AG04450 (cell line): ENCODE measurements at regions not wholly inside any gene's neighbourhood (a gene's known extent, or its start where the extent isn't known, plus 50 kb on each side); places are given as distances from the start of the nearest gene placed in this dataset.

Source experiments
- CTCF ChIA-PET: fragments of 300-600, 350-600 bp; formaldehyde crosslinking; extraction: SDS; loops from one replicate; lab custom pipeline; 2022; ENCODE audit warnings: antibody characterized with exemption, inconsistent platforms; lab: Charles Lee
- POLR2A ChIA-PET: fragments of 350-600 bp; formaldehyde crosslinking; extraction: SDS; loops from one replicate; lab custom pipeline; 2021; ENCODE audit warnings: antibody characterized with exemption, inconsistent platforms; lab: Yijun Ruan, JAX
- DNase-seq: peaks from one replicate; pipeline ENCODE4 v3.0.0-alpha.2; 2011; ENCODE audit warnings: low read depth, low spot score
- H3K27ac ChIP-seq: one replicate; pipeline ENCODE4 v1.5.1; 2012; ENCODE audit warnings: low read depth, low read length, control low read depth
- H3K27me3 ChIP-seq: one replicate; pipeline ENCODE4 v1.6.0; 2012; ENCODE audit warnings: low read length; ENCODE audit not compliant: control insufficient read depth, insufficient read depth
- H3K4me3 ChIP-seq: 2 replicates; pipeline ENCODE4 v1.5.1; 2011; ENCODE audit warnings: mild to moderate bottlenecking, low read depth, low read length, control low read depth
- H3K9me3 ChIP-seq: 2 replicates; pipeline ENCODE4 v1.5.1; 2012; ENCODE audit warnings: low read length; ENCODE audit not compliant: control insufficient read depth, insufficient read depth
- TF ChIP-seq, protein P1 (sequence below): IDR thresholded peaks from 2 replicates; pipeline ENCODE4 v1.5.1; 2011; ENCODE audit warnings: low read depth, low read length, control low read depth, inconsistent platforms

DNA sequence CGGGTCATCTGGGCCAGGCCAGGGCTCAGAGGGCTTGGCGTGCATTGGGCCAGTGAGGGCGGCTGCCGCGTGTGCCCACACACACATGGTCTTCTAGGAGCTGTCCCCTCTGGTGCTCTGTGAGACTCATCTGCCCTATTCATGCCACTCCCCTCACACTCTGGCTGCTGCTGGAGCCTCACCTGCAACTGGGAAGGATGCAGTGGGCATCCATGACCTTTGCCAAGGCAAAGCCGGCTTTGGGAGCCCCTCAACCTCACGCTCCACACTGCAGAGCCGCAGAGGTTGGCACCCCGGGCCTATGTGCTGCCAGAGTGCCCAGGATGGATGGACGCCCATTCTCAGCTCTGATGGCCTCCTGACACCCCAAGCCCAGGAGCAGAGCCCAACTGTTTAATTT is 330.2 kb upstream of the SALL3 start:
- Histone ChIP-seq H3K9me3 (peaks cover 90% of the 10 kb centered on the region), H3K27me3 (no peaks in the 10 kb centered on the region), H3K27ac (no peak overlapping the region), H3K4me3 (no peak overlapping the region)
- DNase-seq = no peak
- TF ChIP-seq, protein P1, sequence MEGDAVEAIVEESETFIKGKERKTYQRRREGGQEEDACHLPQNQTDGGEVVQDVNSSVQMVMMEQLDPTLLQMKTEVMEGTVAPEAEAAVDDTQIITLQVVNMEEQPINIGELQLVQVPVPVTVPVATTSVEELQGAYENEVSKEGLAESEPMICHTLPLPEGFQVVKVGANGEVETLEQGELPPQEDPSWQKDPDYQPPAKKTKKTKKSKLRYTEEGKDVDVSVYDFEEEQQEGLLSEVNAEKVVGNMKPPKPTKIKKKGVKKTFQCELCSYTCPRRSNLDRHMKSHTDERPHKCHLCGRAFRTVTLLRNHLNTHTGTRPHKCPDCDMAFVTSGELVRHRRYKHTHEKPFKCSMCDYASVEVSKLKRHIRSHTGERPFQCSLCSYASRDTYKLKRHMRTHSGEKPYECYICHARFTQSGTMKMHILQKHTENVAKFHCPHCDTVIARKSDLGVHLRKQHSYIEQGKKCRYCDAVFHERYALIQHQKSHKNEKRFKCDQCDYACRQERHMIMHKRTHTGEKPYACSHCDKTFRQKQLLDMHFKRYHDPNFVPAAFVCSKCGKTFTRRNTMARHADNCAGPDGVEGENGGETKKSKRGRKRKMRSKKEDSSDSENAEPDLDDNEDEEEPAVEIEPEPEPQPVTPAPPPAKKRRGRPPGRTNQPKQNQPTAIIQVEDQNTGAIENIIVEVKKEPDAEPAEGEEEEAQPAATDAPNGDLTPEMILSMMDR = no peak
- CTCF ChIA-PET = no interaction called here
- POLR2A ChIA-PET = no interaction called here

DNA sequence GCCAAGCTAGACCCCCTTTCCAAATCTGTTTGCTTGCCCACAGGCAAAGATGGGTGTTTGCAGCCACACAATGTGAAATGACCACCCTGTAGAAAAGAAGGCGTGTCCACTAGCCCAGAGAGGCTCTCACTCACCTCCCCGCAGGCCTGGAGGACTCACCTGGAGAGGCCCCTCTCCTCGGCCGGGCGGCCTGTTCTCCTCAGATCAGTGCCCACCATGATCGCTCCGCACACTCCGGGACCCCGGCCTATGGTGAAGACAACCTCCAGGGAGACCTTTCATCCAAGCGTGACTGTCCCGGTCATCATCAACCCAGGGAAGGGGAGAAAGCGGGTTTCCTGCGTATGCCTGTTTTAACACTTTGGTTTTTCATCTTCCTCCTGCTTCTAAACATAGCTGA is 328.7 kb upstream of the SALL3 start:
- peaks cover 93% of the 10 kb centered on the region for H3K9me3 ChIP-seq
- DNase-seq = no peak
- no peak overlapping the region for H3K4me3 ChIP-seq
- CTCF ChIA-PET = no interaction called here
- TF ChIP-seq, protein P1 = no peak
- no peak overlapping the region for H3K27ac ChIP-seq
- POLR2A ChIA-PET = no interaction called here
- H3K27me3 ChIP-seq = no peaks in the 10 kb centered on the region

DNA sequence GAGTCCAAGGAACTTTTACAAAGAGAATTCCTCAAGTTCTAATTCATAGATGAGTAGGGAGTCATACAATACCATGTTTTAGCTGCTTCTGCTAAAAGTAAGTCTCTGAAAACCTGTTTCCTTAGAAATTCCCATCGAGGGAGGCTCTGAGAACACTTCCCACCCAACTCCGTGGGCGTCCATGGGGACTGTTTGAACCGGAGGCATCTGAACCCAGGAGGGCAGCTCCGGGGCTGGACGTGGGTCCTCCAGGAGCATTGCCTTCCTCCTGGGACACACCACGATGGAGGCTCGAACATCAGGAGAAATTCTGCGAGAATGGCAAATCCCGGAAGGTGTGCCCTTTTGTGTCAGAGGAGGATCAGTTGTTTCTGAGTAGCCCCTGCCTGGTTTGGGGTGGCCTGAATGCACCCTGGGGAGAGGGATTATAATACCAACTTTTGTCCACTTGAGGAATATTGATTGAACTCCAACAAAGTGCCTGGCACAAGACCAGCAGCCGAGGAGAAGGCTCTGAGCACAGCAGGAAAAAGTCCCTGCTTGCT is 327.5 kb upstream of the SALL3 start:
- Histone ChIP-seq H3K27me3 (no peaks in the 10 kb centered on the region), H3K4me3 (no peak overlapping the region), H3K9me3 (peaks cover 91% of the 10 kb centered on the region), H3K27ac (no peak overlapping the region)
- DNase-seq = no peak
- POLR2A ChIA-PET = no interaction called here
- CTCF ChIA-PET = no interaction called here
- TF ChIP-seq, protein P1 = no peak

DNA sequence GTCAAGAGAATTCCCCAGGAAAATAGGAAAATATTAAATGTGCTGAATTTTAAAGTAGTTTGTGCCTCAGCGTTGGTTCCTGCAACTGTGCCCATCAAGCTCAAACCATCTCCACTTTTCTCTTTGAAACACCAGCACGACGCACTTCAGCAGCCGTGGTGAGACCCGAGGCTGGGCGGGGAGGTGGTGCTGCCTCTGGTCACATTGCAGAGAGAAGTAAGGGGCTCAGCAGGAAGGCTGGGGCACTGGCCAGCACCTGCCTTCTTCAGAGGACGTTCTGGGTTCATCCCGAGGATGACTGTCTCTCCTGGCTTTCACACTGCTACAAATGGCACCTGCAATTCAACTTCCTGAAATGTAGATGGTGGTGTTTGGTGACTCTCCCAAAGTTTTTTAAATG is 323.7 kb upstream of the SALL3 start:
- TF ChIP-seq, protein P1 = no peak
- ChIA-PET POLR2A (no interaction called here), CTCF (no interaction called here)
- Histone ChIP-seq H3K27ac (no peak overlapping the region), H3K27me3 (no peaks in the 10 kb centered on the region), H3K4me3 (no peak overlapping the region), H3K9me3 (peaks cover 90% of the 10 kb centered on the region)
- no peak for DNase-seq

DNA sequence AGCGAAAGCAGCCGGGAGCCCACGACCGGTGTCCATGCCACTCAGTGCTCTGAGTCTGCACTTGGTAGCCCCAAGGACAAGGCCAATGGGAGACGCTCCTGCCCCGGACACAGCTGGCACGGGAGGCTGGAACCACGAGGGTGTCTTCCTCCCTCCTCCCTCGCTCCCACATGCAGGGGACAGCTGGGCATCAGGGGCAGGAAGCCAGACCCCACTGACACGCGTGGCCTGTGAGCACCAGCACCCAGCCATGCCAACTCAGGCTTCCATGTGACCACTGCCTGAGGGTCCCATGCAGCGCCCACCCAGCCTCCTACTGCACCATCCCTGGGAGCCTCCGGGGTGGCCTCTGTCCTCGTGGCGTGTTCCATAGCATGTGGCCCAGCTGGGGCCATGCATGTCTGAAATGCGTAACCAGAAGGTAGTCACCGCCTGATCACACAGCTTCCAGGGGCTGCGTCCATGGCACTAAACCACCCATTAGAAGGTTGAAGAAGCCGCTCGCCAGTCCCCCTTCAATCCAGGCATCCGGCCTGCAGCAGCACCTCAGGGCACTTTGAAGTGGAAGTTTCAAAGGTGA is 323.2 kb upstream of the SALL3 start:
- H3K9me3 ChIP-seq = peaks cover 90% of the 10 kb centered on the region
- H3K27ac ChIP-seq = no peak overlapping the region
- POLR2A ChIA-PET = no interaction called here
- no peaks in the 10 kb centered on the region for H3K27me3 ChIP-seq
- H3K4me3 ChIP-seq = no peak overlapping the region
- DNase-seq = no peak
- TF ChIP-seq, protein P1 = no peak
- CTCF ChIA-PET = no interaction called here
